WTC11 (cell line): ENCODE measurements at regions not wholly inside any gene's neighbourhood (a gene's known extent, or its start where the extent isn't known, plus 50 kb on each side); places are given as distances from the start of the nearest gene placed in this dataset.

Source experiments
- ATAC-seq: fragments of 200-7000 bp; cut with Tn5 transposase; 2 replicates; pipeline ENCODE4 v1.10.0; 2021; ENCODE audit warnings: mild to moderate bottlenecking, moderate library complexity
- CTCF ChIA-PET: fragments of 300-600 bp; sonication (Branson Sonifier 250); formaldehyde crosslinking; loops from one replicate; lab custom pipeline; 2021; ENCODE audit warnings: antibody characterized with exemption; lab: Charles Lee
- POLR2A ChIA-PET: fragments of 350-600 bp; sonication (Branson Sonifier 250); formaldehyde crosslinking; loops from one replicate; lab custom pipeline; 2021; ENCODE audit warnings: antibody characterized with exemption; lab: Charles Lee
- DNase-seq: peaks from one replicate; pipeline ENCODE4 v3.0.0; 2021; ENCODE audit warnings: low spot score
- H3K27ac Mint-ChIP-seq: 2 replicates; pipeline ENCODE4 v1.8.0; 2021; ENCODE audit warnings: mixed read lengths
- H3K27me3 Mint-ChIP-seq: 2 replicates; pipeline ENCODE4 v1.8.0; 2021; ENCODE audit warnings: low read depth, mild to moderate bottlenecking, moderate library complexity, mixed read lengths
- H3K36me3 Mint-ChIP-seq: 2 replicates; pipeline ENCODE4 v1.8.0; 2021; ENCODE audit warnings: mixed read lengths
- H3K4me1 Mint-ChIP-seq: 2 replicates; pipeline ENCODE4 v1.8.0; 2022; ENCODE audit warnings: mixed read lengths
- H3K4me3 Mint-ChIP-seq: 2 replicates; pipeline ENCODE4 v1.8.0; 2021; ENCODE audit warnings: mild to moderate bottlenecking, moderate library complexity, mixed read lengths
- H3K9me3 Mint-ChIP-seq: 2 replicates; pipeline ENCODE4 v1.8.0; 2021; ENCODE audit warnings: mixed read lengths
- ELF4 ChIP-seq: sonication (generic); formaldehyde crosslinking; IDR thresholded peaks from 2 replicates; pipeline ENCODE4 v1.8.1; 2022; ENCODE audit warnings: low read depth, mild to moderate bottlenecking, moderate library complexity, missing genetic modification reagents
- GABPB1 ChIP-seq: sonication (generic); formaldehyde crosslinking; IDR thresholded peaks from 2 replicates; pipeline ENCODE4 v1.8.1; 2023; ENCODE audit warnings: mild to moderate bottlenecking, missing genetic modification reagents
- GRHL2 ChIP-seq: fragments of 250-450 bp; sonication (Bioruptor Pico); IDR thresholded peaks from 2 replicates; pipeline ENCODE4 v1.8.0; 2022; ENCODE audit warnings: mild to moderate bottlenecking, moderate library complexity; ENCODE audit not compliant: insufficient replicate concordance, severe bottlenecking
- GTF2I ChIP-seq: fragments of 250-450 bp; sonication (Bioruptor Pico); conservative IDR thresholded peaks from 2 replicates; pipeline ENCODE4 v1.4.0; 2021; ENCODE audit warnings: mild to moderate bottlenecking
- MYBL2 ChIP-seq: sonication (generic); formaldehyde crosslinking; IDR thresholded peaks from 2 replicates; pipeline ENCODE4 v1.8.1; 2023; ENCODE audit warnings: mild to moderate bottlenecking, moderate library complexity, missing genetic modification reagents
- NFATC4 ChIP-seq: fragments of 250-450 bp; sonication (Bioruptor Pico); IDR thresholded peaks from 2 replicates; pipeline ENCODE4 v1.9.0; 2021; ENCODE audit warnings: mild to moderate bottlenecking
- NFYB ChIP-seq: sonication (generic); formaldehyde crosslinking; conservative IDR thresholded peaks from 2 replicates; pipeline ENCODE4 v1.8.0; 2022; ENCODE audit warnings: low read depth, missing genetic modification reagents
- NR3C1 ChIP-seq: sonication (generic); formaldehyde crosslinking; conservative IDR thresholded peaks from 2 replicates; pipeline ENCODE4 v1.8.1; 2023; ENCODE audit warnings: low read depth, mild to moderate bottlenecking, missing genetic modification reagents
- OVOL2 ChIP-seq: fragments of 250-450 bp; sonication (Bioruptor Pico); IDR thresholded peaks from 2 replicates; pipeline ENCODE4 v1.9.0; 2021; ENCODE audit warnings: mild to moderate bottlenecking, borderline replicate concordance
- RELA ChIP-seq: sonication (generic); formaldehyde crosslinking; IDR thresholded peaks from 2 replicates; pipeline ENCODE4 v1.8.1; 2022; ENCODE audit warnings: missing genetic modification reagents, mild to moderate bottlenecking, borderline replicate concordance
- TEAD4 ChIP-seq: sonication (generic); formaldehyde crosslinking; IDR thresholded peaks from 2 replicates; pipeline ENCODE4 v1.8.0; 2022; ENCODE audit warnings: mild to moderate bottlenecking, missing genetic modification reagents
- TP53 ChIP-seq: sonication (generic); formaldehyde crosslinking; IDR thresholded peaks from 2 replicates; pipeline ENCODE4 v1.8.1; 2023; ENCODE audit warnings: mild to moderate bottlenecking, missing genetic modification reagents
- ZNF219 ChIP-seq: sonication (generic); formaldehyde crosslinking; IDR thresholded peaks from 2 replicates; pipeline ENCODE4 v1.8.0; 2023; ENCODE audit warnings: missing genetic modification reagents, mild to moderate bottlenecking, borderline replicate concordance
- ZNF232 ChIP-seq: sonication (generic); formaldehyde crosslinking; IDR thresholded peaks from 2 replicates; pipeline ENCODE4 v1.8.0; 2022; ENCODE audit warnings: mild to moderate bottlenecking, missing genetic modification reagents
- ZNF317 ChIP-seq: sonication (generic); formaldehyde crosslinking; IDR thresholded peaks from 2 replicates; pipeline ENCODE4 v1.8.1; 2023; ENCODE audit warnings: low read depth, mild to moderate bottlenecking, moderate library complexity, missing genetic modification reagents, borderline replicate concordance
- ZNF671 ChIP-seq: fragments of 250-450 bp; sonication (Bioruptor Pico); IDR thresholded peaks from 2 replicates; pipeline ENCODE4 v1.8.0; 2021; ENCODE audit warnings: mild to moderate bottlenecking
- TF ChIP-seq, protein P1 (sequence below): sonication (generic); formaldehyde crosslinking; IDR thresholded peaks from 2 replicates; pipeline ENCODE4 v1.8.1; 2023; ENCODE audit warnings: mild to moderate bottlenecking, moderate library complexity, missing genetic modification reagents
- TF ChIP-seq, protein P2 (sequence below): fragments of 250-450 bp; sonication (Bioruptor Pico); IDR thresholded peaks from 2 replicates; pipeline ENCODE4 v1.8.0; 2021; ENCODE audit warnings: mild to moderate bottlenecking
- TF ChIP-seq, protein P3 (sequence below): sonication (generic); formaldehyde crosslinking; IDR thresholded peaks from 2 replicates; pipeline ENCODE4 v1.8.1; 2023; ENCODE audit warnings: mild to moderate bottlenecking, missing genetic modification reagents
- TF ChIP-seq, protein P4 (sequence below): sonication (generic); formaldehyde crosslinking; IDR thresholded peaks from 2 replicates; pipeline ENCODE4 v1.8.0; 2023; ENCODE audit warnings: mild to moderate bottlenecking, missing genetic modification reagents
- TF ChIP-seq, protein P5 (sequence below): sonication (generic); formaldehyde crosslinking; conservative IDR thresholded peaks from 2 replicates; pipeline ENCODE4 v1.8.1; 2022; ENCODE audit warnings: mild to moderate bottlenecking, missing genetic modification reagents

DNA sequence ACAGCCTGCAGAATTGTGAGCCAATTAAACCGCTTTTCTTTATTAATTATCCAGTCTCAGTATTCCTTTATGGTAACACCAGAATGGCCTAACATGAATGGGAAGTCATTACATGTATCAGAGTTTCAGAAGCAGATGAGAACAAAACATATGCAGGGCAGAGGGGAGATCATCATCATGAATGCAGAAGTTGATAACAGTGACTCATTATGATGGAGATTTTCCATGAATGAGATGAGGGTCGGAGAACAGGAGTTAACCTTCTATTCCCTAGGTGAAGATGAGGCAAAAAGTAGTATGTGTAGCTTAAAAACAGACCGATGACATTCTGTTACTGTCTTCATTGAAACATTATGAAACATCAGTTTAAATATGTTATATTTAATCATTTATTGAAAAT, 59.5 kb upstream of the PPM1B start:
- no peak for TF ChIP-seq TP53 (CRISPR knock-in tag)
- no peak for TF ChIP-seq ZNF671
- no peak for TF ChIP-seq ZNF232 (CRISPR knock-in tag)
- TF ChIP-seq, protein P1, sequence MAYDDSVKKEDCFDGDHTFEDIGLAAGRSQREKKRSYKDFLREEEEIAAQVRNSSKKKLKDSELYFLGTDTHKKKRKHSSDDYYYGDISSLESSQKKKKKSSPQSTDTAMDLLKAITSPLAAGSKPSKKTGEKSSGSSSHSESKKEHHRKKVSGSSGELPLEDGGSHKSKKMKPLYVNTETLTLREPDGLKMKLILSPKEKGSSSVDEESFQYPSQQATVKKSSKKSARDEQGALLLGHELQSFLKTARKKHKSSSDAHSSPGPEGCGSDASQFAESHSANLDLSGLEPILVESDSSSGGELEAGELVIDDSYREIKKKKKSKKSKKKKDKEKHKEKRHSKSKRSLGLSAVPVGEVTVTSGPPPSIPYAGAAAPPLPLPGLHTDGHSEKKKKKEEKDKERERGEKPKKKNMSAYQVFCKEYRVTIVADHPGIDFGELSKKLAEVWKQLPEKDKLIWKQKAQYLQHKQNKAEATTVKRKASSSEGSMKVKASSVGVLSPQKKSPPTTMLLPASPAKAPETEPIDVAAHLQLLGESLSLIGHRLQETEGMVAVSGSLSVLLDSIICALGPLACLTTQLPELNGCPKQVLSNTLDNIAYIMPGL = no peak
- TF ChIP-seq NFATC4 = no peak
- Mint-ChIP-seq H3K4me3 (no peak overlapping the region), H3K36me3 (no peaks in the 10 kb centered on the region), H3K9me3 (no peaks in the 10 kb centered on the region; the same call in 1 of the 2 replicates), H3K27me3 (no peaks in the 10 kb centered on the region), H3K27ac (no peak overlapping the region), H3K4me1 (peaks cover 4% of the 10 kb centered on the region)
- DNase-seq (no peak), ATAC-seq (no peak)
- POLR2A ChIA-PET = interaction anchor here (0.5 kb wide), 1 partner anchor 599 kb away, joined by 4 read pairs; no protein-coding TSS in a partner anchor
- CTCF ChIA-PET = interaction anchor here (0.6 kb wide), 1 partner anchor 285 kb away, joined by 3 read pairs; no protein-coding TSS in a partner anchor

DNA sequence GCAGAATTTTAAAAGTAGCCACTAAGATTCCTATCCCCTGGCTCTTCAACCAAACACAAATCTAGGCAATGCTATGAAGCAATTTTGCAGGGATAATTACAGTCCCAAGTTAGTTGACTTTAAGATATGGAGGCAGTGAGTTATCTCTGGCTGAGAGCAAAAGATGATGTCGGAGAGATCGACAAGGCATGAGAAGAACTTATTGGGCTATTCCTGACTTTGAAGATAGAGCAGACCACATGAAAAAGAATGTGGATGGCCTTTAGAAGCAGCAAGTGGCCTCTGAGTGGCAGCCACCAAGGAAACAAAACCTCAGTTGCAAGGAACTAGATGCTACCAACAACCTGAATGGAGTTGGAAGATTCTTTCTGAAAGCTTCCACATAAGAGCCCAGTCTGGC, 58.2 kb upstream of the PPM1B start:
- DNase-seq = no peak
- Mint-ChIP-seq H3K4me1 (peaks cover 4% of the 10 kb centered on the region), H3K27me3 (no peaks in the 10 kb centered on the region), H3K27ac (no peak overlapping the region; the same call in 1 of the 2 replicates), H3K4me3 (no peak overlapping the region), H3K36me3 (no peaks in the 10 kb centered on the region), H3K9me3 (no peaks in the 10 kb centered on the region; the same call in 1 of the 2 replicates)
- POLR2A ChIA-PET = no interaction called here
- CTCF ChIA-PET = no interaction called here
- TF ChIP-seq TEAD4 (CRISPR knock-in tag) (no peak), GTF2I (CRISPR knock-in tag) (no peak), ZNF219 (CRISPR knock-in tag) (no peak), MYBL2 (CRISPR knock-in tag) (no peak)
- TF ChIP-seq, protein P2, sequence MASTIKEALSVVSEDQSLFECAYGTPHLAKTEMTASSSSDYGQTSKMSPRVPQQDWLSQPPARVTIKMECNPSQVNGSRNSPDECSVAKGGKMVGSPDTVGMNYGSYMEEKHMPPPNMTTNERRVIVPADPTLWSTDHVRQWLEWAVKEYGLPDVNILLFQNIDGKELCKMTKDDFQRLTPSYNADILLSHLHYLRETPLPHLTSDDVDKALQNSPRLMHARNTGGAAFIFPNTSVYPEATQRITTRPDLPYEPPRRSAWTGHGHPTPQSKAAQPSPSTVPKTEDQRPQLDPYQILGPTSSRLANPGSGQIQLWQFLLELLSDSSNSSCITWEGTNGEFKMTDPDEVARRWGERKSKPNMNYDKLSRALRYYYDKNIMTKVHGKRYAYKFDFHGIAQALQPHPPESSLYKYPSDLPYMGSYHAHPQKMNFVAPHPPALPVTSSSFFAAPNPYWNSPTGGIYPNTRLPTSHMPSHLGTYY (CRISPR knock-in tag) = no peak
- TF ChIP-seq, protein P3, sequence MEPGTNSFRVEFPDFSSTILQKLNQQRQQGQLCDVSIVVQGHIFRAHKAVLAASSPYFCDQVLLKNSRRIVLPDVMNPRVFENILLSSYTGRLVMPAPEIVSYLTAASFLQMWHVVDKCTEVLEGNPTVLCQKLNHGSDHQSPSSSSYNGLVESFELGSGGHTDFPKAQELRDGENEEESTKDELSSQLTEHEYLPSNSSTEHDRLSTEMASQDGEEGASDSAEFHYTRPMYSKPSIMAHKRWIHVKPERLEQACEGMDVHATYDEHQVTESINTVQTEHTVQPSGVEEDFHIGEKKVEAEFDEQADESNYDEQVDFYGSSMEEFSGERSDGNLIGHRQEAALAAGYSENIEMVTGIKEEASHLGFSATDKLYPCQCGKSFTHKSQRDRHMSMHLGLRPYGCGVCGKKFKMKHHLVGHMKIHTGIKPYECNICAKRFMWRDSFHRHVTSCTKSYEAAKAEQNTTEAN (CRISPR knock-in tag) = no peak
- no peak for ATAC-seq

DNA sequence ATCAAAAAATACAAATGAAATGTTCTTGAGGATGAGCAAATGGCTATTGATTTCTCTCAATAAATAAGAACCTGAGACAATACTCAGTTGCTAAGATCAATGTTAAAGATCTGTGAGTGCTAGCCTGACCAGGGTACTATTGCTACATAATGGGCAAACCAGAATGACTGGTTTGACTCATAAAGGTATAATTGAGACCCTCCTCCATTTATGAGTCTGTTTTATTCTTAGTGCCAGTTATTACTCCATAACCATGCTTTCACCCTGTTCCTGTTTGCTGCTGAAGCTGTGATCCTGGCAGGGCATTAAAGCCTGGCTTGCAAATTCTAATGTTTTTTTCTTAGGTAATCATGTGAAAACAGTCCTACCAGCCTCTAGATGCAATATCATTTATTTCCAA, 56.6 kb upstream of the PPM1B start:
- Mint-ChIP-seq H3K4me1 (peaks cover 4% of the 10 kb centered on the region), H3K4me3 (no peak overlapping the region), H3K36me3 (no peaks in the 10 kb centered on the region), H3K27me3 (no peaks in the 10 kb centered on the region), H3K27ac (no peak overlapping the region), H3K9me3 (no peaks in the 10 kb centered on the region; the same call in 1 of the 2 replicates)
- DNase-seq (no peak), ATAC-seq (no peak)
- ChIA-PET POLR2A (no interaction called here), CTCF (interaction anchor here (1.5 kb wide), 1 partner anchor 25 kb away, joined by 3 read pairs; no protein-coding TSS in a partner anchor)
- no peak for TF ChIP-seq TP53 (CRISPR knock-in tag)
- no peak for TF ChIP-seq NR3C1
- no peak for TF ChIP-seq ZNF671
- no peak for TF ChIP-seq ELF4
- no peak for TF ChIP-seq NFYB (CRISPR knock-in tag)
- TF ChIP-seq, protein P1 = no peak
- no peak for TF ChIP-seq GRHL2 (CRISPR knock-in tag)
- no peak for TF ChIP-seq OVOL2 (CRISPR knock-in tag)
- no peak for TF ChIP-seq ZNF317
- TF ChIP-seq MYBL2 (CRISPR knock-in tag) = no peak
- no peak for TF ChIP-seq GABPB1 (CRISPR knock-in tag)
- TF ChIP-seq, protein P4, sequence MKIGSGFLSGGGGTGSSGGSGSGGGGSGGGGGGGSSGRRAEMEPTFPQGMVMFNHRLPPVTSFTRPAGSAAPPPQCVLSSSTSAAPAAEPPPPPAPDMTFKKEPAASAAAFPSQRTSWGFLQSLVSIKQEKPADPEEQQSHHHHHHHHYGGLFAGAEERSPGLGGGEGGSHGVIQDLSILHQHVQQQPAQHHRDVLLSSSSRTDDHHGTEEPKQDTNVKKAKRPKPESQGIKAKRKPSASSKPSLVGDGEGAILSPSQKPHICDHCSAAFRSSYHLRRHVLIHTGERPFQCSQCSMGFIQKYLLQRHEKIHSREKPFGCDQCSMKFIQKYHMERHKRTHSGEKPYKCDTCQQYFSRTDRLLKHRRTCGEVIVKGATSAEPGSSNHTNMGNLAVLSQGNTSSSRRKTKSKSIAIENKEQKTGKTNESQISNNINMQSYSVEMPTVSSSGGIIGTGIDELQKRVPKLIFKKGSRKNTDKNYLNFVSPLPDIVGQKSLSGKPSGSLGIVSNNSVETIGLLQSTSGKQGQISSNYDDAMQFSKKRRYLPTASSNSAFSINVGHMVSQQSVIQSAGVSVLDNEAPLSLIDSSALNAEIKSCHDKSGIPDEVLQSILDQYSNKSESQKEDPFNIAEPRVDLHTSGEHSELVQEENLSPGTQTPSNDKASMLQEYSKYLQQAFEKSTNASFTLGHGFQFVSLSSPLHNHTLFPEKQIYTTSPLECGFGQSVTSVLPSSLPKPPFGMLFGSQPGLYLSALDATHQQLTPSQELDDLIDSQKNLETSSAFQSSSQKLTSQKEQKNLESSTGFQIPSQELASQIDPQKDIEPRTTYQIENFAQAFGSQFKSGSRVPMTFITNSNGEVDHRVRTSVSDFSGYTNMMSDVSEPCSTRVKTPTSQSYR (CRISPR knock-in tag) = no peak
- TF ChIP-seq RELA (CRISPR knock-in tag) = no peak
- TF ChIP-seq, protein P5, sequence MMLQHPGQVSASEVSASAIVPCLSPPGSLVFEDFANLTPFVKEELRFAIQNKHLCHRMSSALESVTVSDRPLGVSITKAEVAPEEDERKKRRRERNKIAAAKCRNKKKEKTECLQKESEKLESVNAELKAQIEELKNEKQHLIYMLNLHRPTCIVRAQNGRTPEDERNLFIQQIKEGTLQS (CRISPR knock-in tag) = no peak
